ENCODE measurements at regions not wholly inside any gene's neighbourhood (a gene's known extent, or its start where the extent isn't known, plus 50 kb on each side); places are given as distances from the start of the nearest gene placed in this dataset.

- in situ Hi-C loops (cut with HindIII; ENCODE audit: low pct_unique_long_range_greater_than_20kb, low sequenced_read_pairs), result no loop called here
These were observed 173.8 kb upstream of the RAD23B start for GRCh38 chr9:107109324-107109723.

GRCh38 chr9:107110153-107110552, 172.9 kb upstream of the RAD23B start:
- no peak for DNase-seq (ENCODE audit: low read depth, low spot score)
- in situ Hi-C loops (cut with HindIII; ENCODE audit: low pct_unique_long_range_greater_than_20kb, low sequenced_read_pairs), result no loop called here

More at GRCh38 chr9:107109324-107109723, 173.8 kb upstream of the RAD23B start:
- no peak for DNase-seq (ENCODE audit: low read depth, low spot score)

GRCh38 chr9:107112707-107113243, 170.3 kb upstream of the RAD23B start:
- DNase-seq (ENCODE audit: low read depth, low spot score), result no peak
- in situ Hi-C loops (cut with HindIII; ENCODE audit: low pct_unique_long_range_greater_than_20kb, low sequenced_read_pairs), result no loop called here

GRCh38 chr9:107118863-107119624, 164.0 kb upstream of the RAD23B start:
- in situ Hi-C loops (cut with HindIII; ENCODE audit: low pct_unique_long_range_greater_than_20kb, low sequenced_read_pairs), result no loop called here
- no peak for DNase-seq (ENCODE audit: low read depth, low spot score)

GRCh38 chr9:107119735-107120134, 163.3 kb upstream of the RAD23B start:
- no peak for DNase-seq (ENCODE audit: low read depth, low spot score)
- in situ Hi-C loops (cut with HindIII; ENCODE audit: low pct_unique_long_range_greater_than_20kb, low sequenced_read_pairs), result no loop called here

GRCh38 chr9:107123389-107123788, 159.7 kb upstream of the RAD23B start:
- in situ Hi-C loops (cut with HindIII; ENCODE audit: low pct_unique_long_range_greater_than_20kb, low sequenced_read_pairs), result no loop called here
- no peak for DNase-seq (ENCODE audit: low read depth, low spot score)

GRCh38 chr9:107127608-107128007, 155.5 kb upstream of the RAD23B start:
- no peak for DNase-seq (ENCODE audit: low read depth, low spot score)
- in situ Hi-C loops (cut with HindIII; ENCODE audit: low pct_unique_long_range_greater_than_20kb, low sequenced_read_pairs), result no loop called here

- in situ Hi-C loops (cut with HindIII; ENCODE audit: low pct_unique_long_range_greater_than_20kb, low sequenced_read_pairs), result no loop called here
- DNase-seq (ENCODE audit: low read depth, low spot score), result no peak
These were observed 151.8 kb upstream of the RAD23B start for GRCh38 chr9:107131108-107131799.

- in situ Hi-C loops (cut with HindIII; ENCODE audit: low pct_unique_long_range_greater_than_20kb, low sequenced_read_pairs), result no loop called here
- no peak for DNase-seq (ENCODE audit: low read depth, low spot score)
These were observed 146.8 kb upstream of the RAD23B start for GRCh38 chr9:107136296-107136695.

GRCh38 chr9:107137495-107138202, 145.4 kb upstream of the RAD23B start:
- in situ Hi-C loops (cut with HindIII; ENCODE audit: low pct_unique_long_range_greater_than_20kb, low sequenced_read_pairs), result no loop called here
- peak; percentile 69 for DNase-seq (ENCODE audit: low read depth, low spot score)

- DNase-seq (ENCODE audit: low read depth, low spot score), result no peak
- in situ Hi-C loops (cut with HindIII; ENCODE audit: low pct_unique_long_range_greater_than_20kb, low sequenced_read_pairs), result no loop called here
These were observed 144.7 kb upstream of the RAD23B start for GRCh38 chr9:107138261-107138992.

GRCh38 chr9:107141967-107142366, 141.1 kb upstream of the RAD23B start:
- DNase-seq (ENCODE audit: low read depth, low spot score), result peak; percentile 35
- in situ Hi-C loops (cut with HindIII; ENCODE audit: low pct_unique_long_range_greater_than_20kb, low sequenced_read_pairs), result no loop called here

GRCh38 chr9:107142430-107142829, 140.6 kb upstream of the RAD23B start:
- DNase-seq (ENCODE audit: low read depth, low spot score), result no peak
- in situ Hi-C loops (cut with HindIII; ENCODE audit: low pct_unique_long_range_greater_than_20kb, low sequenced_read_pairs), result no loop called here

GRCh38 chr9:107142896-107143603, 140.0 kb upstream of the RAD23B start:
- in situ Hi-C loops (cut with HindIII; ENCODE audit: low pct_unique_long_range_greater_than_20kb, low sequenced_read_pairs), result no loop called here
- no peak for DNase-seq (ENCODE audit: low read depth, low spot score)

- DNase-seq (ENCODE audit: low read depth, low spot score), result no peak
- in situ Hi-C loops (cut with HindIII; ENCODE audit: low pct_unique_long_range_greater_than_20kb, low sequenced_read_pairs), result no loop called here
These were observed 138.6 kb upstream of the RAD23B start for GRCh38 chr9:107144475-107144874.

GRCh38 chr9:107147134-107147533, 135.9 kb upstream of the RAD23B start:
- in situ Hi-C loops (cut with HindIII; ENCODE audit: low pct_unique_long_range_greater_than_20kb, low sequenced_read_pairs), result no loop called here
- peak; percentile 31 for DNase-seq (ENCODE audit: low read depth, low spot score)

GRCh38 chr9:107148216-107148615, 134.9 kb upstream of the RAD23B start:
- no peak for DNase-seq (ENCODE audit: low read depth, low spot score)
- in situ Hi-C loops (cut with HindIII; ENCODE audit: low pct_unique_long_range_greater_than_20kb, low sequenced_read_pairs), result no loop called here

Measured in SK-MEL-5 (cell line).